DMS153 treated with DMSO at 0.1 percent for 48 hours (cell line): ENCODE measurements at regions not wholly inside any gene's neighbourhood (a gene's known extent, or its start where the extent isn't known, plus 50 kb on each side); places are given as distances from the start of the nearest gene placed in this dataset.

ENCODE experiments used
- DNase-seq: peaks from one replicate; lab custom pipeline; 2025; ENCODE audit not compliant: unreplicated experiment; lab: John Stamatoyannopoulos, UW

DNA sequence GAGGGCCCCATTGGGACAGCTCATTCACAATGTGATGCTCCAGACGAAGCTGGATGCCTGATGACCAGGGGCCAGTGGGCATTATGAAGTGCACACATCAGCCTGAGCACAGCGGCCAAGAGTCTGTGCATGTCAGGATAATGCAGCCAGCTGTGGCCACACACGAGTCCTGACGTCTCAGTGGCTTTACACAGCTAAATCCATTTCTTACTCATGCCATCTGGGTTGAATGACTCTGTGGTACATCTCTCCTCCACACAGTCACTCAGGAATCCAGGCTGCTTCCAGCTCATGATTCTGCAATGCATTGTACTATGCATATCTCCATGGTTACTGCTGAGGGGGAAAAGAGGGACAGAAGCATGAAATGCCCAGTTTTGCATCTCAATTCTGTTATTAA is 123.6 kb downstream of the PRLHR start:
- DNase-seq, result no peak

- no peak for DNase-seq
These were observed 125.0 kb downstream of the PRLHR start for GRCh38 chr10:118470470-118470869.

DNA sequence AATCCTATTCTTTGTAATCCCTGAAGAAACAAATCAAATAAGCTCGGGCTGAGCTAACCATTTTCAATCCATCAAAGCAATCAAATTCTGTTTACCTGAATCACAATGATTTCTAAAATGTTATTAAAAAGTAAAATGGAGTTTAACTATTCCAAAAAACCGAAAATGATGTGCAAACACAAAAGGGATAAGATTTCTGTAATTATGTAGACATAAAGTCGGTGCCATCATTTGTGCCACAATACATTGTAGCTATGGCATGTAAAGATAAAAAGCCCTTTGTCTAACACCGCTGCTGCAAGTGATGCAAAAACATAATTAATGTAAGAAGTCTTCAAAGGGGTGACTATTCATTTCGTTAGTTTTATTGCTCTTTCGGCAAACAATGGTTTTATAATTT is 125.1 kb upstream of the FAM204A start:
- no peak for DNase-seq

GRCh38 chr10:118465300-118465874 is 123.3 kb upstream of the FAM204A start:
- no peak for DNase-seq

DNA sequence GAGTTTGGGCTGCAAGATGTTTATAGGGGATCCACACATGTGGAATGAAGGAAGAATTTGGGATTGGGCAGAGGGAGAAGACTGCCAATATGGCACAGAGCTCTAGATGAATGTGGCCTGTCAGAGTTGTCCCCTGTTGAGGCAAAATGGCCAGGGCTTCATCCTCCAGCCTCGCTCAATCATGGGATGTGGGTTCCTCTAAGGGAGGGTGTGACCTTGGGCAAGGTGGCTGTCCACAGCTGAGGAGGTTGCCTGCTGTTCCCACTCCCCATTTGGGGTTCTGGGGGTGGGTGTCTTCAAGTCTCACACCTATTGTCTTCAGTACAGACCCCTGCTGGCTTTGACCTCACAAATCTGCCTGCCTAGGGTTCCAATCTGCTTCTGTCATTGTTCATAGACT is 121.6 kb upstream of the FAM204A start:
- DNase-seq, result no peak

GRCh38 chr10:118462401-118462800 is 120.3 kb upstream of the FAM204A start:
- no peak for DNase-seq

DNA sequence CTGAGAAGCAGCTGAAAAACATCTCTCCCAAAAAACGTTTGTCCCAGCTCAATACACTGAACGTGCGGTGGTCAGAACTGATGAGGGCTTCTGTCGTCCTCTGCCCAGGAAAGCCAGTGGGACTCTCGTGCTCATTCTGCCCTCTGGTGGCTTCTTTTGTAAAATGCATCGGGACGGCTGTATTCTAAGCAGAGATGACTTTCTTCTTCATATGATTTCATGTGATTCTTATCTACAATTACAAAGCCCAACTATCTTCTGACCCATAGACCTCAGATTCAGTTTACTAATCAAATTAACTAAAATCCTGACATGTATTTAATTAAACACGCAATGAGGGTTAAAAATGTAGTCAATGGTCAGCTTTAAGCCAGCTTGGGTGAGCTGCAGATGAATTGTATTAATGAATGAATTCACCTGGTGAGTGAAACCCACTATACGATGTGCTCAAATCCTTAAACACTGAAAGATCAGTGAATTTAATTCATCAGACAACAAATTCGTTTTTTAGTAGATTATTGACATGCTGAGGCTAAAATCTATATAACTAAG is 117.6 kb upstream of the FAM204A start:
- DNase-seq, result peak; percentile 75

GRCh38 chr10:118458957-118459641 is 117.0 kb upstream of the FAM204A start:
- DNase-seq, result no peak

- no peak for DNase-seq
These were observed 115.8 kb upstream of the FAM204A start for GRCh38 chr10:118457824-118458428.

DNA sequence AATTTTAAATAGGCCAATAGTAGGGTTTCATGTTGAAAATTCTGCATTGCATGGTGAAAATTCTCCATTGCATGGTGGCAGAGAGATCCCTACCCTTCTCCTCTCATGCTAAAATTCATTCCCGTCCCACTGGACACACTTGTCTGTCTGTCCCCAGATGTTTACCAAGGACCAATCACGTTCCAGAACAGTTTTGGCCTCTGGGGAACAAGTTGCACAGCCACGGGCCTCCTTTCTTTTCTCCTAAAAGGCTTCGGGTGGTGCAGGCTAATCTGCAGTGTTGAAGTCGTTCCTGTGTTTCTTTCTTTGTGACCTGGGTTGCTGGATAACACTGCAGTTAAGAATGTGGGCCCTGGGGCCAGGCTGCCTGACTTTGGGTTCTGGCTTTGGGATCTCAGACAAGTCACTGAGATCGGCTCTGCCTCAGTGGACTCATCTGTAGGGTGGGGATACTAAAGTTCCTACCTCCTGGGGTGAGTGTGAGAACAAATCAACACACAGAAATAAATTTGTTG is 113.1 kb upstream of the FAM204A start:
- no peak for DNase-seq

DNA sequence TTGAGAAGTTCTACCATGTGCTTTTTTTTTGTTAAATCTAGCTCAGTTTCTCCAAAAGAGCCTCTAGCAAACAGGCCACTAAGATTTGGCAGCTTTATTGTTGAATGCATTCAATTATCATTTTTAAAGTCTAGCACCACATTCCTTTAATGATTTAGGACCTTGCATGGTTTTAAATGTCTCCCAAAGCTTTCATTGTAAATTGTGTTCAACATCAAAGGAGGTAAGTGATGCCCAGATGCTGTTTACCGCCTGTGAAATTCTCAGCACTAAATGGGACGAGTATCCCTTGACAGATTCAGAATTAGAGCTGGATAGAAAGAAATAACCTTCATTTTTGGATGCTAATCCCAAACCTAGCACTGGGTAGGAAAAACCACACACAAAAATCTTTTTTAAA is 112.1 kb upstream of the FAM204A start:
- DNase-seq, result no peak

GRCh38 chr10:118452098-118452497 is 110.0 kb upstream of the FAM204A start:
- DNase-seq, result no peak

- no peak for DNase-seq
These were observed 107.4 kb upstream of the FAM204A start for GRCh38 chr10:118449521-118449920.

DNA sequence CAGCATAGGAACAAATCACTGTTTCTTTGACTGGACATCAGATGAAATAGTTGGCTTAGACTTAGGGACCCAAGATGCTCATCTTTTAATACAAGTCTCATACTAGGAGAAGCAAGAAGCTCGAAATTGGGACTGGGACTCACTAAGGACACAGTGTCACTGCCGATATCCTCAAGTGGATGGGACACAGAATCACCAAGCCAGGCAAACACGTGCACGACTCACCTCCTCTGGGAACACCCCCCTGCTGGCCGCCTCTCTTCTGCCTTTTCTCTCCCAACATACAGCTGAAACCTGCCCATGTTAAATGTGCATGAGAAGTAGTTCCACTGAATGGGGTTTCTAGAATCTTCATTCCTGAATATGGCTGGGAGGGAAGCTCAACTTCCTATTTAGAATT is 106.6 kb upstream of the FAM204A start:
- no peak for DNase-seq

- no peak for DNase-seq
These were observed 105.5 kb upstream of the FAM204A start for GRCh38 chr10:118447478-118448270.

- DNase-seq, result no peak
These were observed 103.4 kb upstream of the FAM204A start for GRCh38 chr10:118445535-118445934.

DNA sequence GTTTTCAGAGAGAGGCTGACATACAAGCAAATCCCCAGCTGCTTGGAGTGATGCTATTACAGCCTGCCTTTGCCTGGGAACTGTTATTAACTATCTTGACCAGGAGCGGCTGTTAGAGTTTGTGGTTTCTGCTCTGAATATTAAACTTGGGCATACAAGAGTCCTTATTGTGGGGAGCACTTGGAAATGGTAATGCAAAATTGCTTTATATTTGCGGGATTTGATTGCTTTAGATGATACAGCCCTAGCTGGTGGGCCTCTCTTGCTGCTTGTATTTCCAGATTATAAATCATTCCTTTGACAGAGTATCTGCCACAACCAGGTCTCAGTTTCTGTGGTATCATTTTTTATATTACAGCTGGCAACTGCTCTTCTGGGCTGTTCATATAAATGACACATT is 101.9 kb upstream of the FAM204A start:
- no peak for DNase-seq

- DNase-seq, result no peak
These were observed 99.9 kb upstream of the FAM204A start for GRCh38 chr10:118442032-118442431.

GRCh38 chr10:118439824-118440223 is 97.7 kb upstream of the FAM204A start:
- peak; percentile 59 for DNase-seq

DNA sequence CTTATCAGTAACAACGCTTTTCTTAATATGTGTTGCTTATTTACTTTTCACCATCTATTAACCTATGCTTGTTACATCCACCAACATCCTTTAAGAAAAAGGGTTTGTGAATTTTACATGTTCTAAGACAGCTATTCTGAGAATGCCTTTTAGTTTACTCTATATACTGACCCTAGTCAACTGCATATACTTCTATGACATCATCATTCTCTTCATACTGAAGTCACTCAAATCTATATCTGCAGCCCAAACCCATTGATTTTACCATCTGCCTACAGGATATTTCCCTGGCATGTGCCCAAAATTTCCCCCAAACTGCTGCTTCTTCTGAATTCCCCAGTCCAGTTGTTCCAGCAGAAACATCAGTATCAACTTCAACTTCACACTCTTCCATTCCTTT is 94.6 kb upstream of the FAM204A start:
- no peak for DNase-seq

- no peak for DNase-seq
These were observed 88.1 kb upstream of the FAM204A start for GRCh38 chr10:118430190-118430589.
